ENCODE measurements at regions not wholly inside any gene's neighbourhood (a gene's known extent, or its start where the extent isn't known, plus 50 kb on each side); places are given as distances from the start of the nearest gene placed in this dataset.
"Not testable (repeated sequence)": the region's sequence is repeated elsewhere in the genome, so short reads cannot be mapped to it uniquely, and the experiment has no call there.

DNA sequence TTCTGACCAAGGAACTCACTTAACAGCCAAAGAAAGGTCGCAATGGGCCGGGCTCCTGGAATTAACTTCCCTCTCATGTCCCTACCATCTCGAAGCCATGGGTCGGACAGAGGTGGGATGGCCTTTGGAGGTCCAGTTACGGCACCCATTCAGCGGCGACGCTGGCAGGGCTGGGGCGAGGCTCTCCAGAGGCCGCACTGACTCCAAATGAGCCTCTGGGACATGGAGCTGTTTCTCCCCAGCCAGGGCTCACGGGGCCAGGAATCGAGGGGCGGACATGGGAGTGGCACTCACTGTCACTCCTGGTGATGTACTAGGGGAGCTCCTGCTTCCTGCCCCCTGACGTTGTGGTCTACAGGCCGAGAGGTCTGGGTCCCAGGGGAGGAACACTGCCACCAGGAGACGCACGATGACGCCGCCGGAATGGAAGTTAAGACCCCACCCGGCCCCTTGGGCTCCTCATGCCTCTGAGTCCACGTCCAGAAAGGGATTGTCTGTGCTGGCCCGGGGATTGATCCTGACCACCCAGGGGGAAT lies 60.7 kb upstream of the METRNL start:
- Histone ChIP-seq H3K4me3 (ENCODE audit: low read length) (no peak overlapping the region), H3K27ac (ENCODE audit: low read length) (no peak overlapping the region), H3K4me1 (ENCODE audit: control insufficient read depth, insufficient read depth, low read length) (no peaks in the 10 kb centered on the region), H3K36me3 (ENCODE audit: control insufficient read depth, insufficient read depth, low read length) (no peaks in the 10 kb centered on the region), H3K27me3 (ENCODE audit: control insufficient read depth, insufficient read depth, low read length) (no peaks in the 10 kb centered on the region), H3K9me3 (replicated peaks; ENCODE audit: control insufficient read depth, low read depth, low read length) (peaks cover 5% of the 10 kb centered on the region)
- DNase-seq: no peak
- WGBS (ENCODE audit: insufficient coverage): 91% methylated on average over 23 of the region's 23 CpGs

DNA sequence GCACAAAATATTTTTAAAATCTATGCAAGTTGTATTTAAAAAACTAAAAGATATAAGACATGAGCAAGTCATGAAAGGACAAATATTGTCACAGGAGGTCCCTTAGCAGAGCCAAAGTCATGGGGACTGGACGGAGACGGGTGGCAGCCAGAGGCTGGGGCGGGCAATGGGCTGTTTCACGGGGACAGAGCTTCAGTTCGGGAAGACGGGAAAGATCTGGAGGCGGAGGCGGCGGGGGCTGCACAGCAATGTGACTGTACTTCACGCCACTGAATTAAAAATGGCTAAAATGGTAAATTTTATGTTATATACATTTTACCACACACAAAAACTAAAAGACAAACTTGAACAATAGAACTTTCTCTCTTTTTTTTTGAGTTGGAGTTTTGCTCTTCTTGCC lies 60.0 kb upstream of the METRNL start:
- no peak overlapping the region for H3K27ac ChIP-seq (ENCODE audit: low read length)
- DNase-seq: no peak
- peaks cover 5% of the 10 kb centered on the region for H3K9me3 ChIP-seq (replicated peaks; ENCODE audit: control insufficient read depth, low read depth, low read length)
- WGBS (ENCODE audit: insufficient coverage): 97% methylated on average over 3 of the region's 10 CpGs
- H3K36me3 ChIP-seq (ENCODE audit: control insufficient read depth, insufficient read depth, low read length): peaks cover 6% of the 10 kb centered on the region
- H3K4me1 ChIP-seq (ENCODE audit: control insufficient read depth, insufficient read depth, low read length): no peaks in the 10 kb centered on the region
- H3K4me3 ChIP-seq (ENCODE audit: low read length): no peak overlapping the region
- H3K27me3 ChIP-seq (ENCODE audit: control insufficient read depth, insufficient read depth, low read length): no peaks in the 10 kb centered on the region

- no peaks in the 10 kb centered on the region for H3K27me3 ChIP-seq (ENCODE audit: control insufficient read depth, insufficient read depth, low read length)
- 89% methylated on average over 39 of the region's 43 CpGs for WGBS (ENCODE audit: insufficient coverage)
These were observed 55.0 kb upstream of the METRNL start for GRCh38 chr17:83024218-83024971.

GRCh38 chr17:83025636-83026280 lies 53.7 kb upstream of the METRNL start:
- DNase-seq: no peak
- WGBS (ENCODE audit: insufficient coverage): 92% methylated on average over 23 of the region's 31 CpGs
- no peaks in the 10 kb centered on the region for H3K4me1 ChIP-seq (ENCODE audit: control insufficient read depth, insufficient read depth, low read length)
- H3K4me3 ChIP-seq (ENCODE audit: low read length): no peak overlapping the region
- no peak overlapping the region for H3K27ac ChIP-seq (ENCODE audit: low read length)
- H3K9me3 ChIP-seq (replicated peaks; ENCODE audit: control insufficient read depth, low read depth, low read length): no peaks in the 10 kb centered on the region
- H3K27me3 ChIP-seq (ENCODE audit: control insufficient read depth, insufficient read depth, low read length): no peaks in the 10 kb centered on the region
- peaks cover 20% of the 10 kb centered on the region for H3K36me3 ChIP-seq (ENCODE audit: control insufficient read depth, insufficient read depth, low read length)

More at GRCh38 chr17:83024218-83024971, 55.0 kb upstream of the METRNL start:
- Histone ChIP-seq H3K27ac (ENCODE audit: low read length) (no peak overlapping the region), H3K9me3 (replicated peaks; ENCODE audit: control insufficient read depth, low read depth, low read length) (no peaks in the 10 kb centered on the region), H3K4me1 (ENCODE audit: control insufficient read depth, insufficient read depth, low read length) (no peaks in the 10 kb centered on the region), H3K4me3 (ENCODE audit: low read length) (no peak overlapping the region), H3K36me3 (ENCODE audit: control insufficient read depth, insufficient read depth, low read length) (peaks cover 17% of the 10 kb centered on the region)
- DNase-seq: no peak

DNA sequence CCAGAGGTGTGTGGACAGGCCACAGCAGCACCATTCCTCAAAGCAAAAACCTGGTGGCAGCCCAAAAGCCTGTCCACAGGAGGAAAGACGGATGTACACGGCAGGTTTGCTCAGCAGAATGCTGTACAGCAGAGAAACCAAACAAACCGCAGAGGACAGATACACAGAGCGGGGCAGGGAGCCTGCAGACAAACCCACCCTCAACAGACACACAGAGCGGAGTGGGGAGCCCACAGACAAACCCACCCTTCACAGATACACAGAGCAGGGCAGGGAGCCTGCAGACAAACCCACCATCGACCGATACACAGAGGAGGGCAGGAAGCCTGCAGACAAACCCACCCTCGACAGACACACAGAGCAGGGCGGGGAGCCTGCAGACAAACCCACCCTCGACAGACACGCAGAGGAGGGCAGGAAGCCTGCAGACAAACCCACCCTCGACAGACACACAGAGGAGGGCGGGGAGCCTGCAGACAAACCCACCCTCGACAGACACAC lies 53.0 kb upstream of the METRNL start:
- no peak for DNase-seq
- no peaks in the 10 kb centered on the region for H3K27me3 ChIP-seq (ENCODE audit: control insufficient read depth, insufficient read depth, low read length)
- no peak overlapping the region for H3K27ac ChIP-seq (ENCODE audit: low read length)
- peaks cover 20% of the 10 kb centered on the region for H3K36me3 ChIP-seq (ENCODE audit: control insufficient read depth, insufficient read depth, low read length)
- no peaks in the 10 kb centered on the region for H3K4me1 ChIP-seq (ENCODE audit: control insufficient read depth, insufficient read depth, low read length)
- 71% methylated on average over 2 of the region's 14 CpGs for WGBS (ENCODE audit: insufficient coverage)
- no peaks in the 10 kb centered on the region for H3K9me3 ChIP-seq (replicated peaks; ENCODE audit: control insufficient read depth, low read depth, low read length)
- H3K4me3 ChIP-seq (ENCODE audit: low read length): no peak overlapping the region

GRCh38 chr17:83026921-83027320 lies 52.5 kb upstream of the METRNL start:
- not testable (repeated sequence) for H3K4me1 ChIP-seq (ENCODE audit: control insufficient read depth, insufficient read depth, low read length); H3K4me3 ChIP-seq (ENCODE audit: low read length); H3K9me3 ChIP-seq (replicated peaks; ENCODE audit: control insufficient read depth, low read depth, low read length); H3K27me3 ChIP-seq (ENCODE audit: control insufficient read depth, insufficient read depth, low read length); DNase-seq; H3K27ac ChIP-seq (ENCODE audit: low read length)
- peaks cover 25% of the 10 kb centered on the region for H3K36me3 ChIP-seq (ENCODE audit: control insufficient read depth, insufficient read depth, low read length)
- WGBS (ENCODE audit: insufficient coverage): 78% methylated on average over 4 of the region's 11 CpGs

DNA sequence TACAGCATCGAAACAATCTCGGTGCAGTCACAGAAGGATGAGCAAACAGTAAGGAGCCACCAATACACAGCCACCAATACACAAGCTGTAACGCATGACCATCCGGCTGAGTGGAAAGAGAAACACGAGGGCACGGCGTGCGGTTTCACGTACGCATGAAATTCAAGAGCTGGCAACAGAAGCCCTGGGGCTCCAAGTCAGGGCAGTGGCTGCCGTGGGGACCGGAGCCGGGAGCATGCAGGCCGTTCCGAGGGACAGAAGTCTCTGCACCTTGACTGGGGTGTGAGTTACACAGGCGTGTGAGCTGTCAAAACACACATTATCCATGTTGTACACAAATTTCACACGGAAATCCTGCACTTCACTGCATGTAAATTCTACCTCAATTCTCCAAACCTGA lies 50.6 kb upstream of the METRNL start:
- Histone ChIP-seq H3K4me1 (ENCODE audit: control insufficient read depth, insufficient read depth, low read length) (no peaks in the 10 kb centered on the region), H3K27ac (ENCODE audit: low read length) (no peak overlapping the region), H3K4me3 (ENCODE audit: low read length) (no peak overlapping the region), H3K36me3 (ENCODE audit: control insufficient read depth, insufficient read depth, low read length) (peaks cover 29% of the 10 kb centered on the region), H3K9me3 (replicated peaks; ENCODE audit: control insufficient read depth, low read depth, low read length) (no peaks in the 10 kb centered on the region), H3K27me3 (ENCODE audit: control insufficient read depth, insufficient read depth, low read length) (no peaks in the 10 kb centered on the region)
- no peak for DNase-seq
- WGBS (ENCODE audit: insufficient coverage): 88% methylated on average over 13 of the region's 17 CpGs

GRCh38 chr17:83029571-83029970 lies 49.8 kb upstream of the METRNL start:
- no peak for DNase-seq
- Histone ChIP-seq H3K4me1 (ENCODE audit: control insufficient read depth, insufficient read depth, low read length) (no peaks in the 10 kb centered on the region), H3K36me3 (ENCODE audit: control insufficient read depth, insufficient read depth, low read length) (peaks cover 27% of the 10 kb centered on the region), H3K27me3 (ENCODE audit: control insufficient read depth, insufficient read depth, low read length) (no peaks in the 10 kb centered on the region), H3K27ac (ENCODE audit: low read length) (no peak overlapping the region), H3K4me3 (ENCODE audit: low read length) (no peak overlapping the region), H3K9me3 (replicated peaks; ENCODE audit: control insufficient read depth, low read depth, low read length) (no peaks in the 10 kb centered on the region)
- WGBS (ENCODE audit: insufficient coverage): 90% methylated on average over 15 of the region's 16 CpGs
